Liver (tissue), 7 donors: ENCODE measurements at regions not wholly inside any gene's neighbourhood (a gene's known extent, or its start where the extent isn't known, plus 50 kb on each side); places are given as distances from the start of the nearest gene placed in this dataset.

Source experiments
- DNase-seq: peaks from one replicate; pipeline ENCODE4 v3.0.0-alpha.2; 2017; ENCODE audit warnings: low spot score
- H3K27ac ChIP-seq, 2 donors: one replicate each; pipeline ENCODE4 v1.7.0; 2013; ENCODE audit warnings: inconsistent platforms in 2 of 2, low read length in 2 of 2, control low read depth in 1 of 2, low read depth in 1 of 2, mild to moderate bottlenecking in 1 of 2
- H3K27me3 ChIP-seq, 4 donors: one replicate each; pipeline versions ENCODE4 v1.6.1 to v1.7.0; 2013; ENCODE audit warnings: low read length in 3 of 4, inconsistent platforms in 1 of 4, mild to moderate bottlenecking in 1 of 4, moderate library complexity in 1 of 4; ENCODE audit not compliant: control insufficient read depth in 4 of 4, insufficient read depth in 4 of 4
- H3K36me3 ChIP-seq, 4 donors: one replicate each; pipeline versions ENCODE4 v1.6.1 to v1.7.0; 2013; ENCODE audit warnings: low read length in 3 of 4, mild to moderate bottlenecking in 3 of 4, low read depth in 1 of 4, moderate library complexity in 1 of 4; ENCODE audit not compliant: control insufficient read depth in 4 of 4, insufficient read depth in 3 of 4
- H3K4me1 ChIP-seq, 4 donors: one replicate each; pipeline versions ENCODE4 v1.6.1 to v1.7.0; 2013; ENCODE audit warnings: low read length in 3 of 4, mild to moderate bottlenecking in 3 of 4, moderate library complexity in 1 of 4; ENCODE audit not compliant: control insufficient read depth in 4 of 4, insufficient read depth in 4 of 4
- H3K4me3 ChIP-seq, 3 donors: one replicate each; pipeline versions ENCODE4 v1.6.1 to v1.7.0; 2013; ENCODE audit warnings: low read length in 3 of 3, control low read depth in 1 of 3, low read depth in 1 of 3, mild to moderate bottlenecking in 1 of 3
- H3K9ac ChIP-seq, 2 donors: one replicate each; pipeline ENCODE4 v1.7.0; 2013; ENCODE audit warnings: low read length in 2 of 2, mild to moderate bottlenecking in 2 of 2, moderate library complexity in 2 of 2, control low read depth in 1 of 2, low read depth in 1 of 2
- H3K9me3 ChIP-seq, 4 donors: one replicate each; pipeline versions ENCODE4 v1.6.1 to v1.7.0; 2013; ENCODE audit warnings: low read length in 3 of 4; ENCODE audit not compliant: control insufficient read depth in 4 of 4
- FOXA1 ChIP-seq: IDR thresholded peaks from 2 replicates; pipeline ENCODE4 v1.6.1; 2016; ENCODE audit warnings: antibody characterized with exemption
- FOXA2 ChIP-seq: IDR thresholded peaks from 2 replicates; pipeline ENCODE4 v1.6.1; 2016; ENCODE audit warnings: antibody characterized with exemption
- HNF4G ChIP-seq: IDR thresholded peaks from 2 replicates; pipeline ENCODE4 v1.6.1; 2016; ENCODE audit warnings: antibody characterized with exemption
- JUND ChIP-seq, 2 donors: IDR thresholded peaks; 2 replicates each; pipeline ENCODE4 v1.6.1; 2016; ENCODE audit warnings: antibody characterized with exemption in 2 of 2
- NR2F2 ChIP-seq: IDR thresholded peaks from 2 replicates; pipeline ENCODE4 v1.6.1; 2016; ENCODE audit warnings: antibody characterized with exemption
- RAD21 ChIP-seq, 2 donors: IDR thresholded peaks; 2 replicates each; pipeline ENCODE4 v1.6.1; 2016; ENCODE audit warnings: antibody characterized with exemption in 2 of 2, mild to moderate bottlenecking in 2 of 2
- REST ChIP-seq: IDR thresholded peaks from 2 replicates; pipeline ENCODE4 v1.6.1; 2016; ENCODE audit warnings: antibody characterized with exemption, mild to moderate bottlenecking
- RXRA ChIP-seq, 2 donors: IDR thresholded peaks; 2 replicates each; pipeline ENCODE4 v1.6.1; 2017 to 2018; ENCODE audit warnings: antibody characterized with exemption in 2 of 2, mild to moderate bottlenecking in 1 of 2
- TAF1 ChIP-seq: conservative IDR thresholded peaks from 2 replicates; pipeline ENCODE4 v1.6.1; 2016; ENCODE audit warnings: antibody characterized with exemption, mild to moderate bottlenecking
- YY1 ChIP-seq: IDR thresholded peaks from 2 replicates; pipeline ENCODE4 v1.6.1; 2016; ENCODE audit warnings: antibody characterized with exemption, mild to moderate bottlenecking
- WGBS: extraction: QIAGEN DNeasy Blood & Tissue Kit; methylation state at CpG from one replicate; pipeline ENCODE4 v1.1.7; 2013; 5-methylcytosine and 5-hydroxymethylcytosine counted together
- TF ChIP-seq, protein P1 (sequence below): IDR thresholded peaks from 2 replicates; pipeline ENCODE4 v1.6.1; 2016; ENCODE audit warnings: antibody characterized with exemption
- TF ChIP-seq, protein P2 (sequence below): IDR thresholded peaks from 2 replicates; pipeline ENCODE4 v1.6.1; 2016; ENCODE audit warnings: antibody characterized with exemption
- TF ChIP-seq, protein P3 (sequence below): IDR thresholded peaks from 2 replicates; pipeline ENCODE4 v1.6.1; 2016; ENCODE audit warnings: antibody characterized with exemption
- donor health status: healthy.
- donor health status: healthy.
- donor health status: healthy.
- donor health status: healthy.

GRCh38 chr5:51889703-51890102 lies 506.5 kb downstream of the ISL1 start:
- no peak overlapping the region for H3K27ac ChIP-seq
- no peak overlapping the region for H3K4me3 ChIP-seq
- no peaks in the 10 kb centered on the region for H3K9me3 ChIP-seq
- no peaks in the 10 kb centered on the region for H3K27me3 ChIP-seq
- TF ChIP-seq JUND (IDR thresholded peaks at IDR 0.05) (no peak), FOXA1 (no peak), HNF4G (no peak)
- H3K4me1 ChIP-seq: no peaks in the 10 kb centered on the region
- DNase-seq: no peak
- 76% methylated on average over 2 of the region's 2 CpGs for WGBS
- H3K9ac ChIP-seq: no peak overlapping the region
- H3K36me3 ChIP-seq: no peaks in the 10 kb centered on the region

- no peak overlapping the region for H3K27ac ChIP-seq
- 69% methylated on average over 5 of the region's 5 CpGs for WGBS
- H3K9ac ChIP-seq: no peak overlapping the region
- no peaks in the 10 kb centered on the region for H3K9me3 ChIP-seq
- no peak for DNase-seq
- no peak overlapping the region for H3K4me3 ChIP-seq
- H3K27me3 ChIP-seq: no peaks in the 10 kb centered on the region
- no peaks in the 10 kb centered on the region for H3K4me1 ChIP-seq
- no peaks in the 10 kb centered on the region for H3K36me3 ChIP-seq
- TF ChIP-seq RAD21 (IDR thresholded peaks at IDR 0.05) (no peak), JUND (IDR thresholded peaks at IDR 0.05) (no peak), FOXA1 (no peak), RXRA (IDR thresholded peaks at IDR 0.05) (no peak), YY1 (no peak), NR2F2 (no peak), TAF1 (no peak)
- TF ChIP-seq, protein P1, sequence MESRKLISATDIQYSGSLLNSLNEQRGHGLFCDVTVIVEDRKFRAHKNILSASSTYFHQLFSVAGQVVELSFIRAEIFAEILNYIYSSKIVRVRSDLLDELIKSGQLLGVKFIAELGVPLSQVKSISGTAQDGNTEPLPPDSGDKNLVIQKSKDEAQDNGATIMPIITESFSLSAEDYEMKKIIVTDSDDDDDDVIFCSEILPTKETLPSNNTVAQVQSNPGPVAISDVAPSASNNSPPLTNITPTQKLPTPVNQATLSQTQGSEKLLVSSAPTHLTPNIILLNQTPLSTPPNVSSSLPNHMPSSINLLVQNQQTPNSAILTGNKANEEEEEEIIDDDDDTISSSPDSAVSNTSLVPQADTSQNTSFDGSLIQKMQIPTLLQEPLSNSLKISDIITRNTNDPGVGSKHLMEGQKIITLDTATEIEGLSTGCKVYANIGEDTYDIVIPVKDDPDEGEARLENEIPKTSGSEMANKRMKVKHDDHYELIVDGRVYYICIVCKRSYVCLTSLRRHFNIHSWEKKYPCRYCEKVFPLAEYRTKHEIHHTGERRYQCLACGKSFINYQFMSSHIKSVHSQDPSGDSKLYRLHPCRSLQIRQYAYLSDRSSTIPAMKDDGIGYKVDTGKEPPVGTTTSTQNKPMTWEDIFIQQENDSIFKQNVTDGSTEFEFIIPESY: no peak
- TF ChIP-seq, protein P2, sequence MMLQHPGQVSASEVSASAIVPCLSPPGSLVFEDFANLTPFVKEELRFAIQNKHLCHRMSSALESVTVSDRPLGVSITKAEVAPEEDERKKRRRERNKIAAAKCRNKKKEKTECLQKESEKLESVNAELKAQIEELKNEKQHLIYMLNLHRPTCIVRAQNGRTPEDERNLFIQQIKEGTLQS: no peak
- TF ChIP-seq, protein P3, sequence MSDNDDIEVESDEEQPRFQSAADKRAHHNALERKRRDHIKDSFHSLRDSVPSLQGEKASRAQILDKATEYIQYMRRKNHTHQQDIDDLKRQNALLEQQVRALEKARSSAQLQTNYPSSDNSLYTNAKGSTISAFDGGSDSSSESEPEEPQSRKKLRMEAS: no peak
Measured at GRCh38 chr5:51890435-51891116, 507.3 kb downstream of the ISL1 start.

DNA sequence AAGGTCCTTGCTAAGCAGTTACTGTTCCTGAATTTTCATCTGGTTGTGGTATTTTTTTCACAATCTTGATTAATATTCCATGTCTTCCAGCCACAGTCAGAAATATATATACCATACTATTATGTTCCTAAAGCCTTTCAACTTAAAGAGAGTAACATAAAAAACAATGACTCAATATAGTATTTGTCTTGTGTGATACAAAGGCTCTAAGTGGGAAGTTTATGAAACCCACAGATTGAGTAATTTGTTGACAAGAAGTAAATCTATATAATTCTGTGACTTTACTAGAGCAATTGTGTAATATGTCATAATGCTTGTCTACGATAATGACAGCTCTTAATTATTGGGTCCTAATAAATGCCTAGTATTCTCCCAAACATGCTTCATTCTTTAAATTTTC lies 509.4 kb downstream of the ISL1 start:
- no peak overlapping the region for H3K9ac ChIP-seq
- no peak overlapping the region for H3K4me3 ChIP-seq
- no peaks in the 10 kb centered on the region for H3K4me1 ChIP-seq
- no peak overlapping the region for H3K27ac ChIP-seq
- TF ChIP-seq REST: no peak
- TF ChIP-seq, protein P2: no peak
- no peak for TF ChIP-seq YY1
- TF ChIP-seq FOXA2: no peak
- no peak for TF ChIP-seq JUND (IDR thresholded peaks at IDR 0.05)
- 76% methylated on average over 1 of the region's 1 CpG for WGBS
- no peaks in the 10 kb centered on the region for H3K27me3 ChIP-seq
- DNase-seq: no peak
- H3K9me3 ChIP-seq: no peaks in the 10 kb centered on the region
- no peaks in the 10 kb centered on the region for H3K36me3 ChIP-seq
